Cardiac septum (tissue), 1 donor: ENCODE measurements at regions not wholly inside any gene's neighbourhood (a gene's known extent, or its start where the extent isn't known, plus 50 kb on each side); places are given as distances from the start of the nearest gene placed in this dataset.

Source experiments
- DNase-seq: peaks from one replicate; pipeline ENCODE4 v3.0.0-alpha.2; 2020; ENCODE audit warnings: low spot score
- intact Hi-C: fragments of 100-400 bp; cut with DNase I; formaldehyde crosslinking; loops from one replicate; pipeline ENCODE4 v1.14.0; 2022
- donor health status: DM: no; HTN: no; CAD: no.

GRCh38 chr16:13291591-13292333 lies 390.4 kb downstream of the SHISA9 start:
- intact Hi-C loops, result no loop called here
- no peak for DNase-seq

- intact Hi-C loops, result no loop called here
- DNase-seq, result no peak
Measured at GRCh38 chr16:13296206-13296605, 394.8 kb downstream of the SHISA9 start.

GRCh38 chr16:13298666-13299065 lies 397.3 kb downstream of the SHISA9 start:
- intact Hi-C loops, result no loop called here
- DNase-seq, result no peak

- DNase-seq, result no peak
- intact Hi-C loops, result no loop called here
Measured at GRCh38 chr16:13300066-13300840, 398.9 kb downstream of the SHISA9 start.

GRCh38 chr16:13305019-13305755 lies 403.8 kb downstream of the SHISA9 start:
- intact Hi-C loops, result no loop called here
- DNase-seq, result no peak

- intact Hi-C loops, result no loop called here
Measured at GRCh38 chr16:13306161-13306995, 405.0 kb downstream of the SHISA9 start.

GRCh38 chr16:13307255-13307654 lies 405.9 kb downstream of the SHISA9 start:
- intact Hi-C loops, result no loop called here

More at GRCh38 chr16:13306161-13306995, 405.0 kb downstream of the SHISA9 start:
- DNase-seq, result no peak

GRCh38 chr16:13307851-13308250 lies 406.5 kb downstream of the SHISA9 start:
- DNase-seq, result no peak
- intact Hi-C loops, result no loop called here

More at GRCh38 chr16:13307255-13307654, 405.9 kb downstream of the SHISA9 start:
- no peak for DNase-seq

- intact Hi-C loops, result no loop called here
- DNase-seq, result no peak
Measured at GRCh38 chr16:13312063-13312462, 410.7 kb downstream of the SHISA9 start.

GRCh38 chr16:13313351-13313750 lies 412.0 kb downstream of the SHISA9 start:
- intact Hi-C loops, result no loop called here
- no peak for DNase-seq

- intact Hi-C loops, result no loop called here
- DNase-seq, result no peak
Measured at GRCh38 chr16:13314633-13315032, 413.2 kb downstream of the SHISA9 start.

- DNase-seq, result no peak
- intact Hi-C loops, result no loop called here
Measured at GRCh38 chr16:13315642-13316427, 414.4 kb downstream of the SHISA9 start.

GRCh38 chr16:13322336-13322735 lies 420.9 kb downstream of the SHISA9 start:
- intact Hi-C loops, result no loop called here
- no peak for DNase-seq

GRCh38 chr16:13324851-13325250 lies 423.5 kb downstream of the SHISA9 start:
- intact Hi-C loops, result no loop called here
- DNase-seq, result no peak

- no peak for DNase-seq
- intact Hi-C loops, result no loop called here
Measured at GRCh38 chr16:13325396-13325795, 424.0 kb downstream of the SHISA9 start.

GRCh38 chr16:13331918-13332317 lies 430.5 kb downstream of the SHISA9 start:
- intact Hi-C loops, result no loop called here
- DNase-seq, result no peak

GRCh38 chr16:13332713-13333255 lies 431.4 kb downstream of the SHISA9 start:
- no peak for DNase-seq
- intact Hi-C loops, result no loop called here

GRCh38 chr16:13333336-13333735 lies 431.9 kb downstream of the SHISA9 start:
- intact Hi-C loops, result no loop called here

More at GRCh38 chr16:13333336-13333735, 431.9 kb downstream of the SHISA9 start:
- DNase-seq, result no peak
